Spleen (tissue), 7 donors: ENCODE measurements at regions not wholly inside any gene's neighbourhood (a gene's known extent, or its start where the extent isn't known, plus 50 kb on each side); places are given as distances from the start of the nearest gene placed in this dataset.

Experiments used
- CTCF ChIP-seq, 11 experiments: fragments of 200-600 bp in 7 of 11; fragments of 450-650 bp in 4 of 11; sonication (generic) in 4 of 11; IDR thresholded peaks in 8 of 11; conservative IDR thresholded peaks in 3 of 11; 1 replicate in 7 of 11; 2 replicates in 4 of 11; pipeline versions ENCODE4 v1.4.0 to v1.8.0; 2016 to 2021; ENCODE audit warnings: antibody characterized with exemption in 11 of 11, inconsistent platforms in 4 of 11, mild to moderate bottlenecking in 1 of 11
- POLR2A ChIP-seq, 3 donors: fragments of 450-650 bp; IDR thresholded peaks; one replicate each; pipeline ENCODE4 v1.5.1; 2017; ENCODE audit warnings: antibody characterized with exemption in 3 of 3, mild to moderate bottlenecking in 1 of 3
- donor health status: DM: no; HTN: no; CAD: no; lungs with moderate emphysema.
- donor health status: DM: no; HTN: no; CAD: no.
- donor health status: DM: no; HTN: no; CAD: no.

DNA sequence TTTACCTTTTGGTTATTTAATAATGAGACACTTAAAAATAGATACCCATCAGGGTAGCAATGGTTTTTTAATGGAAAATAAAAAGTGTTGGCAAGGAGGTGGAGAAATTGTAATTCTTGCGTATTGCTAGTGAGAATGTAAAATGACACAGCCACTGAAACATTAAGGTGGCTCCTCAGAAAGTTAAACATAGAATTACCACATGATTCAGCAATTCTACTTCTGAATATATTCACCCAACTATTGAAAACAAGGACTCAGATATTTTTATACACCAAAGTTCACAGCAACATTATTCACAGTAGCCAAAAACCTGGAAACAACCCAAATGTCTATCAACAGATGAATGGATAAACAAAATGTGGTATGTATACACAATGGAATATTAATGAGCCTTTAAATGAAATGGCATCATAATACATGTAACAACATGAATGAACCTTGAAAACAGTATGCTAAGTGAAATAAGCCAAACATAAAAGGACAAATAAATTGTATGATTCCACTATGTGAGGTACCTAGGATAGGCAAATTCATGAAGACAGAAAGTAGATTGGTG, 163.5 kb downstream of the IMPG2 start:
- TF ChIP-seq CTCF (IDR thresholded peaks at IDR 0.05 in 8 of 11, conservative IDR thresholded peaks at IDR 0.05 in 3 of 11) = no peak
- no peak for TF ChIP-seq POLR2A (IDR thresholded peaks at IDR 0.05)
